Activated CD4-positive, alpha-beta T cell treated with anti-CD3 and anti-CD28 coated beads, Interleukin-2, Interleukin-6, amounts not matched to agents 100 ng/mL and 50 ng/mL, durations not matched to agents 16 hours and 8 hours (primary cell): ENCODE measurements at regions not wholly inside any gene's neighbourhood (a gene's known extent, or its start where the extent isn't known, plus 50 kb on each side); places are given as distances from the start of the nearest gene placed in this dataset.

ENCODE experiments used
- DNase-seq: peaks from one replicate; pipeline ENCODE4 v3.0.0-alpha.2; 2020

DNA sequence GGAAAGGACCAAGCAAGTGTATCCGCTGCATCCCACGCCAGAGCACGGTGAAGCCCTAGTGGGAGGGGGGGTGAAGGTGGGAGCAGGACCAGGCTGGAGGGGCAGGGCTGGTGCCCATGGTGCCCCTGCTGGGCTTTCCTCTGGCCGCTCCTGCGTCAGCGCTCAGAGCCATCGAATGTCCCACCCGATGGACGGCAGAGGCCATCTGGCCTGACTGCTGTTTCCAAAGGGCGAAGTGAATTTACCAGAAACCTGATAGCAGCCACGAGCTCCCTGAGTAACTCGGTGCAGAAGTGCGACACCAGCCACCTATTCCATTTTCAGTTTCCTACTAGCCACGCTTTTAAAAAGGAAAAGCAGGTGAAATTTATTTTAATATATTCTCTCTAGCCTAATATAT lies 203.6 kb upstream of the CIBAR2 start:
- DNase-seq, result no peak

GRCh38 chr16:85316321-85316919 lies 204.1 kb upstream of the CIBAR2 start:
- peak; percentile 58 for DNase-seq

DNA sequence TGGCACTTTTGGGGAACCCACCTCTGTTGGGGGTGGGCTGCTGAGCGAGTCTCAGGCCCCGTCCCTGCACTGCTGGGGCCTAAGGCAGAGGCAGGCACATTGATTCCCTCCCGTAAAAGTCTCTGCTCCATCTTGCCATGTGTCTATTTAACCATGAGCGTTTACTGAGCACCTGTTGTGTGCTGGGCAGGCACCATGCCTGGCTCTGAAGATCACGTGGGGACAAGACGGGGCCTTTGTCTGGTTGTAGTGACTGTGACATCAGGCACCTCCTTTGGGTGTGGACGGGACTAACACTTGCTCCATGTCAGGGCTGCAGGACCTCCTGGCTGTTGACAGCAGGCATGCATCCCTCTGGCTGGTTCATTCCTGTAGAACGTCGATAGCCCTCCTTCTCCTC lies 204.7 kb upstream of the CIBAR2 start:
- no peak for DNase-seq

GRCh38 chr16:85317704-85318103 lies 205.4 kb upstream of the CIBAR2 start:
- no peak for DNase-seq

GRCh38 chr16:85319208-85319983 lies 207.1 kb upstream of the CIBAR2 start:
- no peak for DNase-seq

GRCh38 chr16:85319984-85320440 lies 207.7 kb upstream of the CIBAR2 start:
- DNase-seq, result no peak

- DNase-seq, result no peak
Observed at GRCh38 chr16:85320677-85321385, 208.6 kb upstream of the CIBAR2 start.

DNA sequence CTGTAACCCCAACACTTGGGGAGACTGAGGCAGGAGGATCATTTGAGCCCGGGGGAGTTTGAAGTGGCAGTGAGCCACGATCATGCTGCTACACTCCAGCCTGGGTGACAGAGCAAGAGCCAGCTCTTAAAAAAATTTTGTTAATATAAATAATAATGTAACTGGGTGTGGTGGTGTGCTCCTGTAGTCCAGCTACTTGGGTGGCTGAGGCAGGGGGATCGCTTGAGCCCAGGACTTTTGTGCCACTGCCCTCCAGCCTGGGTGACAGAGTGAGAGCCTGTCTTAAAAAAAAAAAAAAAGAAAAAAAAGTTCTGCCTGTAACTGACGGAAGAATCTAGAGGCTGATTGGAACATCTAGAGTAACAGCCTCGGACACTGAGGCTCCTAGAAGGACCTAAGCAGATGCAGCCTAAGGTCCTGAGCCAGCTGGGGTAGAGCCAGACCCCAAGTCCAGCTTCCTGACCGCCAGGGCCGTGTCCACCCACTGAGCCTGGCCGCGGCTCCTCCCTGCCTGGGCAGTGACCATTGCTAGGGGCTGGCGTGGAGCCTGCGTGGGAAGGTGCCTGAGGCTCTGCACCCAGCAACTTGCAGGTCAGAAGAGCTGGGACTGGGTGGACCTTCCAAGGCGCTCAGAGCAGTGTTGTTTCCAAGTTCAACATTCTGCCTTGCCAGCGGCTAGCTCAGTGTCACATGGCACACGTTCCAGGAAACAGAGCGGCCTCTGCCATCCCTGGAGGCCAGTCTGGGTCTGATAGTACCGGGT lies 209.4 kb upstream of the CIBAR2 start:
- DNase-seq, result no peak

- no peak for DNase-seq
Observed at GRCh38 chr16:85323230-85323960, 211.1 kb upstream of the CIBAR2 start.

DNA sequence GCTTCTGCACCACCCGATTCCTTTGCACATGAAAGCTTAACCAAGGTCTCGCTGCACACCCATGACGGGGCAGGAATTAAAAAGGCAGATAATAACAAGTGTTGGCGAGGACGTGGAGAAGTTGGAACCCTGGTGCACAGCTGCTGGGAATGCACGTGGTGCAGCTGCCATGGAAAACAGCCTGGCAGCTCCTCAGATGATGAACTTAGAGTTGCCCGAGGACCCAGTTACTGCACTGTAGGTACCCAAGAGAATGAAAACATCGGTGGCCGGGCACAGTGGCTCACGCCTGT lies 211.6 kb upstream of the CIBAR2 start:
- DNase-seq, result no peak

DNA sequence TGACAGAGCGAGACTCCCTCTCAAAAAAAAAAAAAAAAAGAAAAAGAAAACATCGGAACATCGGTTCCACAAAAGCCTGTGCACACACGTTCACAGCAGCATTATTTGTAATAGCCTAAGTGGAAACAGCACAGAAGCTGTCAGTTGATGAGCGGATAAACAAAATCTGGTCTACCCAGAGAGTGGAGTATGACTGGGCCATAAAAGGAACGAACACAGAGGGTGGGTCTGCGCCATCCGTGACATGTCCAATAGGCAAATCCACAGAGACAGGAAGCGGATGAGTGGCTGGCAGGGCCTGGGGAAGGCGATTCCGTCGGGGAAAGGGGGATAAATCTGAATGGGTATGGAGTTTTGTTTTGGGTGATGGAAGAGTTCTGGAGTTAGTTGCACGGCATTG lies 212.2 kb upstream of the CIBAR2 start:
- DNase-seq, result no peak

GRCh38 chr16:85326113-85326793 lies 214.0 kb upstream of the CIBAR2 start:
- DNase-seq, result no peak

GRCh38 chr16:85326794-85327181 lies 214.5 kb upstream of the CIBAR2 start:
- no peak for DNase-seq

GRCh38 chr16:85327731-85328675 lies 215.7 kb upstream of the CIBAR2 start:
- no peak for DNase-seq

- DNase-seq, result no peak
Observed at GRCh38 chr16:85328676-85329058, 216.4 kb upstream of the CIBAR2 start.

- DNase-seq, result no peak
Observed at GRCh38 chr16:85329059-85329812, 217.0 kb upstream of the CIBAR2 start.

DNA sequence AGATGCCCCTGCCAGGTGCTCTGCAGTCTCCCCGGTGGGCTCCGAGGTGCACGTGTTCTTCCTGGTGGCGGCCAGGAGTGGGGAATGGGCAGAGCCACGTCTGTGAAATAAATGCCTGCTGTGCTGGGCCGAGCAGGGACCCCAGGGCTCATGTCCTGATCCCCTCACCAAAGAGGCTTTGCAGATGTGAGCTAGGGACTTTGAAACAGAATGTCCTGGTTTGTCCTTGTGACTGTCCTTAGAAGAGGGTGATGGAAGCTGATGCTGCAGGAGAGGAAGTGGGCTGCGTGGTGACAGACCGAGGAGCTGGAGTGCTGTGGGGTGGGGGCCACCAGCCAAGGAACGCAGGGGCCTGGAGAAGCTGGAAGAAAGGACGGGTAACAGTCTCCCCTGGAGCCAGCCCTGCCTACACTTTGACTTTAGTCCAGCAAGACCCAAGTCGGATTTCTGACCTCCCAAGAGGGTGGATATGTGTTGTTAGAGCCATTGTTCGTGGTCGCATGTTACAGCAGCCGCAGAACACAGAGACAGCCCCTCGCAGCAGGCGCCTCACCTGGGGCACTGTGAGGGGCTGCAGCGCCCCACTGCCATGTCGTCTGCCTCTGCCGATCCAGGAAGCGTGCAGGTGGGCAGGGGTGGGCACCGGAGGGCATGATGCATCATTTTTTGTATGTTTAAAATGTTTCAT lies 217.9 kb upstream of the CIBAR2 start:
- DNase-seq, result no peak

- DNase-seq, result peak; percentile 28
Observed at GRCh38 chr16:85330694-85331188, 218.5 kb upstream of the CIBAR2 start.

DNA sequence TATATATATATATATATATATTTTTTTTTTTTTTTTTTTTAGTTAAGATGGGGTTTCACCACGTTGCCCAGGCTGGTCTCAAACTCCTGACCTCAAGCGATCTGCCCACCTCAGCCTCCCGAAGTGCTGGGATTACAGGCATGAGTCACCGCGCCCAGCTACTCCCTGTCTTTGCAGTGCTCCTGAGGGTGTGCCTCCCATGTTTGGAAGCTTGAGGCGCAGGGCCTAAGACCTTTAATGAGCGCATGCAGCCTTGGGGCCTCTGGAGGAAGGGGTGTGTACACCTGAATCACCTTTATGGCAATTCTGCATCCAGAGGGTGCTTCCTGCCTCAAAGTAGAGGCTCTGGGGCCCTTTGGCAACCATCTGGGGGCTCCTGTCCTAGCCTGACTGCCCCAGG lies 219.4 kb upstream of the CIBAR2 start:
- DNase-seq, result no peak
